NB4 (cell line): ENCODE measurements at regions not wholly inside any gene's neighbourhood (a gene's known extent, or its start where the extent isn't known, plus 50 kb on each side); places are given as distances from the start of the nearest gene placed in this dataset.

Source experiments
- CTCF ChIP-seq: IDR thresholded peaks from one replicate; pipeline ENCODE4 v1.5.1; 2012; ENCODE audit warnings: low read depth, low read length
- MAX ChIP-seq: IDR thresholded peaks from 2 replicates; pipeline ENCODE4 v1.6.1; 2011; ENCODE audit warnings: low read depth, low read length
- POLR2A ChIP-seq: IDR thresholded peaks from 2 replicates; pipeline ENCODE4 v1.6.1; 2011; ENCODE audit warnings: mild to moderate bottlenecking; ENCODE audit not compliant: insufficient read length; ENCODE audit errors: extremely low read depth

- no peak for TF ChIP-seq CTCF
- no peak for TF ChIP-seq POLR2A
- no peak for TF ChIP-seq MAX
Observed at GRCh38 chr1:88029899-88030298, 654.2 kb upstream of the PKN2 start.
